Fibroblast of lung (primary cell): ENCODE measurements at regions not wholly inside any gene's neighbourhood (a gene's known extent, or its start where the extent isn't known, plus 50 kb on each side); places are given as distances from the start of the nearest gene placed in this dataset.

Experiments used
- DNase-seq, 2 donors: peaks; one replicate each; pipeline versions ENCODE4 v3.0.0 to v3.0.0-alpha.2; 2010; ENCODE audit warnings: low read depth in 2 of 2
- H2AFZ ChIP-seq: 2 replicates; pipeline ENCODE4 v1.5.1; 2012; ENCODE audit warnings: low read length, control low read depth, inconsistent platforms
- H3K27ac ChIP-seq: 2 replicates; pipeline ENCODE4 v1.5.1; 2011; ENCODE audit warnings: low read length, control low read depth; ENCODE audit not compliant: insufficient read depth
- H3K27me3 ChIP-seq: 2 replicates; pipeline ENCODE4 v1.5.1; 2011; ENCODE audit warnings: mild to moderate bottlenecking, low read length; ENCODE audit not compliant: control insufficient read depth, insufficient read depth
- H3K36me3 ChIP-seq: 2 replicates; pipeline ENCODE4 v1.5.1; 2011; ENCODE audit warnings: low read length; ENCODE audit not compliant: control insufficient read depth, insufficient read depth
- H3K4me1 ChIP-seq: 2 replicates; pipeline ENCODE4 v1.5.1; 2011; ENCODE audit warnings: low read length; ENCODE audit not compliant: control insufficient read depth, insufficient read depth; ENCODE audit errors: extremely low read depth
- H3K4me2 ChIP-seq: 2 replicates; pipeline ENCODE4 v1.5.1; 2011; ENCODE audit warnings: low read length, control low read depth; ENCODE audit not compliant: insufficient read depth; ENCODE audit errors: extremely low read depth
- H3K4me3 ChIP-seq, 4 experiments: fragments of 200-600 bp in 1 of 4; sonication (generic) in 1 of 4; replicated peaks in 1 of 4; 2 replicates each; pipeline ENCODE4 v1.5.1; 2011 to 2016; ENCODE audit warnings: low read length in 4 of 4, low read depth in 3 of 4, mild to moderate bottlenecking in 3 of 4, control low read depth in 2 of 4, inconsistent platforms in 1 of 4, mixed read lengths in 1 of 4; ENCODE audit not compliant: insufficient read depth in 1 of 4; ENCODE audit errors: control extremely low read depth in 1 of 4
- H3K79me2 ChIP-seq: 2 replicates; pipeline ENCODE4 v1.5.1; 2012; ENCODE audit warnings: mild to moderate bottlenecking, low read length, inconsistent platforms; ENCODE audit not compliant: control insufficient read depth, insufficient read depth
- H3K9ac ChIP-seq: 2 replicates; pipeline ENCODE4 v1.5.1; 2011; ENCODE audit warnings: mild to moderate bottlenecking, low read length, control low read depth; ENCODE audit not compliant: insufficient read depth
- H3K9me3 ChIP-seq: 2 replicates; pipeline ENCODE4 v1.5.1; 2012; ENCODE audit warnings: low read depth, low read length; ENCODE audit not compliant: control insufficient read depth, insufficient read depth
- H4K20me1 ChIP-seq: 2 replicates; pipeline ENCODE4 v1.5.1; 2011; ENCODE audit warnings: low read length; ENCODE audit not compliant: control insufficient read depth, insufficient read depth; ENCODE audit errors: extremely low read depth
- CTCF ChIP-seq, 2 donors: IDR thresholded peaks in 1 of 2; conservative IDR thresholded peaks in 1 of 2; 1 replicate in 1 of 2; 2 replicates in 1 of 2; pipeline ENCODE4 v1.5.1; 2011 to 2012; ENCODE audit warnings: low read length in 2 of 2, control low read depth in 1 of 2, inconsistent platforms in 1 of 2, low read depth in 1 of 2, mild to moderate bottlenecking in 1 of 2
- EZH2 ChIP-seq: IDR thresholded peaks from 2 replicates; pipeline ENCODE4 v1.5.1; 2012; ENCODE audit warnings: low read length, control low read depth, mild to moderate bottlenecking; ENCODE audit errors: missing control alignments

- Histone ChIP-seq H3K9me3 (no peaks in the 10 kb centered on the region), H3K9ac (no peak overlapping the region), H3K79me2 (no peaks in the 10 kb centered on the region), H4K20me1 (no peaks in the 10 kb centered on the region), H3K27ac (no peak overlapping the region), H3K4me2 (no peak overlapping the region), H2AFZ (no peak overlapping the region), H3K4me3 (no peak overlapping the region), H3K27me3 (no peaks in the 10 kb centered on the region), H3K4me1 (no peaks in the 10 kb centered on the region), H3K36me3 (no peaks in the 10 kb centered on the region)
- DNase-seq, result no peak
- TF ChIP-seq CTCF (conservative IDR thresholded peaks at IDR 0.05 in 1 of 2, IDR thresholded peaks at IDR 0.05 in 1 of 2; ENCODE audit: low read depth in 1 of 2, low read length in 2 of 2) (no peak), EZH2 (no peak)
Observed at GRCh38 chr5:107790671-107791070, 119.9 kb upstream of the EFNA5 start.

- Histone ChIP-seq H3K4me3 (no peak overlapping the region), H2AFZ (no peak overlapping the region), H4K20me1 (no peaks in the 10 kb centered on the region), H3K27ac (no peak overlapping the region), H3K36me3 (no peaks in the 10 kb centered on the region), H3K9ac (no peak overlapping the region), H3K27me3 (no peaks in the 10 kb centered on the region), H3K4me1 (no peaks in the 10 kb centered on the region), H3K79me2 (no peaks in the 10 kb centered on the region), H3K9me3 (no peaks in the 10 kb centered on the region), H3K4me2 (no peak overlapping the region)
- DNase-seq, result no peak
- TF ChIP-seq EZH2 (no peak), CTCF (conservative IDR thresholded peaks at IDR 0.05 in 1 of 2, IDR thresholded peaks at IDR 0.05 in 1 of 2; ENCODE audit: low read depth in 1 of 2, low read length in 2 of 2) (no peak)
Observed at GRCh38 chr5:107786424-107786823, 115.7 kb upstream of the EFNA5 start.

GRCh38 chr5:107783551-107783950, 112.8 kb upstream of the EFNA5 start:
- TF ChIP-seq EZH2, result no peak
- no peak for TF ChIP-seq CTCF (conservative IDR thresholded peaks at IDR 0.05 in 1 of 2, IDR thresholded peaks at IDR 0.05 in 1 of 2; ENCODE audit: low read depth in 1 of 2, low read length in 2 of 2)
- Histone ChIP-seq H3K36me3 (no peaks in the 10 kb centered on the region), H3K79me2 (no peaks in the 10 kb centered on the region), H2AFZ (no peak overlapping the region), H3K4me2 (no peak overlapping the region), H3K9me3 (no peaks in the 10 kb centered on the region), H4K20me1 (no peaks in the 10 kb centered on the region), H3K9ac (no peak overlapping the region), H3K4me1 (no peaks in the 10 kb centered on the region), H3K4me3 (no peak overlapping the region), H3K27ac (no peak overlapping the region), H3K27me3 (no peaks in the 10 kb centered on the region)
- DNase-seq, result peak; percentile 20 to 69
